Muscle of back (tissue), 3 donors: ENCODE measurements at regions not wholly inside any gene's neighbourhood (a gene's known extent, or its start where the extent isn't known, plus 50 kb on each side); places are given as distances from the start of the nearest gene placed in this dataset.

ENCODE experiments used
- DNase-seq, 3 donors: peaks; one replicate each; pipeline versions ENCODE4 v3.0.0 to v3.0.0-alpha.2; 2013

DNA sequence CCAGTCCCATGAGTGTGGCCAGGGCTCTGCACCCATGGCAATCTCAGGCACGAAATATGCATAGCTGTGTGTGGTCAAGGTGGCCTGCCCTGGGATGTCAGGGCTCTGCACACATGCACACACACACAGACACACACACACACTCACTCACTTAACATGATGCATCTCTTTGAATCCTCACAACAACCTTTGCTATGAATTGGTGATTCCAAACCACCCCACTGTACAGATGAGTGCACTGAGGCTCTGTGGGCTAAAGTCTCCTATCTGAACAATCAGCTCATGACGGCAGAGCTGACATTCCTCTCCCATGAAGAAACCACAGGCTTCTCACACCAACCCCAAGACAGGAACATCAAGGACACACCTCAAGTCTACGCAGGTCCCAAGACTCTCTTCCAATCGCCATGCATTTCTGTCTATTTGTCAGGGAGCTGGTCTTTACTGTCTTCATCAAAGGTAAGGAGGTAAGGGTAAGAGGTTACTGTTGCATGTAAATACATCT is 131.6 kb downstream of the ETS2 start:
- no peak for DNase-seq

DNA sequence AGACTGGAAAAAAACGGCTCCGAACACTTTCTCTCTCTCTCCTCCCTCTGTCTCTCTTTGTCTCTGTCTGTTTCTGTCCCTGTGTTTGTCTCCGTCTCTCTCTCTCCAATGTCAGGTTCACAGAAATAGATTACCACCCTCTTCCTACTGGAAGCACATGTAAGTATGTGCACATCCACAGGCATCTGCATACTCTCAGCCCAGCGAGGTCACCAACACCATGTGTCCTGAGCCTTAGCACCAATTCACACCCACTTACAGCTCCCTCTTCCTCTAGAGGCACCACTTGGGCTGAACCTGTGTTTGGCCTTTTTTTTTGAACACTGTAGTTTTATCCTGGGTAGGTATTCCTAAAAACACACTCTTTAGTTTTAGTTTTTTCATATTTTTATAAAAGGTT is 130.5 kb downstream of the ETS2 start:
- DNase-seq, result no peak

DNA sequence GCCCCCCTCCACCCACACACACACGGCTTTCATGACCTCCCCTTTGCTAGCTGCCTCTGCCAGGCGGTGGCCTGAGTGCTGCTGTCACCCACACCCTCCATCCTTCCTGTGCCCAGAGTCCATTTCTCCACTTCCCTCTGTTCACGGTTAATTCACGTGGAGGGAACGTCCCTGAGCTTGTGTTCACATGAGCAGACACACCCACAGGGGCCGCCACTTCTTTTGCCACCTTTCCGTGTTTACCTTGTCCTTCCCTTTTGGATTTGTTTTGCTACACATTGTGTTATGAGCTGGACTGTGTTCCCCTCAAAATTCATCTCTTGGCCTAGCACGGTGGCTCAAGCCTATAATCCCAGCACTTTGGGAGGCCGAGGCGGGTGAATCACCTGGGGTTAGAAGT is 128.0 kb downstream of the ETS2 start:
- DNase-seq, result no peak

DNA sequence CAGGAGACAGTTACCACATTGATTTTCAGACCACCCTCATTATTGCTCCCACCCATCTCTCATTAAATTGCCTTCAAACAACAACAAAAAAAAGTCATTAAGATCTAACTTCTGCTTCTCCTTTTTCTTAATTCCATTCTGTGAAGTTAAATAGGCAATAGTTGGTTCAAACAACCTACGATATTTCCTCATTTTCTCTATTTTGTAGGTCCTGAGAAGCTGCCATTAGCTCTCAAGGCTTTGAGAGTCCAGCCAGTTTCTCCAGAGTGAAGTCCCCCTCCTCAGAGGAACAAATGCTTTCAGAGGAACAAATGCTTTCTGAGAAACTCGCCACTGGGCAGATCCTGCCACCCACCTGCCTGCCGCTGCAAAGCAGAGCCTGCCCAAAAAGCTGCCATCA is 125.6 kb downstream of the ETS2 start:
- DNase-seq, result no peak

DNA sequence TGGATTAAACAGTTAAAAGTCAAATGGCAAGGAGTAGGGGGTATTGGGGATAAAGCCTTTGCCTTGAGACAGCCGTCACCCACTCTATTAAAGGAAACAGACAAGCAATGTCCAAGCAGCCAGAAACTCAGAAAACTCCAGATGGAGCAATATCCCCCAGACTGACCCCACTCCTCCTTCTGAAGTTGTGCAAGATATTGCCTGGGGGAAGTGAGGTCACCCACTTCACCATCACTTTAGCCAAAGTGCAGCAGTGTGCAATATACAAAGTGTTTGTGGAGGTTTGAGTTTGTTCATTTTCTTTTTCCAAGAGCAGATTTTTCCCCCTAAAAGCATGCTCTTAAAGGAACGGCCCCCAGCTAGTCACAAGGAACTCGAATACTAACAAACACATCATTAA is 125.1 kb downstream of the ETS2 start:
- DNase-seq, result peak in 2 of 3 donors; percentile 43 to 79

DNA sequence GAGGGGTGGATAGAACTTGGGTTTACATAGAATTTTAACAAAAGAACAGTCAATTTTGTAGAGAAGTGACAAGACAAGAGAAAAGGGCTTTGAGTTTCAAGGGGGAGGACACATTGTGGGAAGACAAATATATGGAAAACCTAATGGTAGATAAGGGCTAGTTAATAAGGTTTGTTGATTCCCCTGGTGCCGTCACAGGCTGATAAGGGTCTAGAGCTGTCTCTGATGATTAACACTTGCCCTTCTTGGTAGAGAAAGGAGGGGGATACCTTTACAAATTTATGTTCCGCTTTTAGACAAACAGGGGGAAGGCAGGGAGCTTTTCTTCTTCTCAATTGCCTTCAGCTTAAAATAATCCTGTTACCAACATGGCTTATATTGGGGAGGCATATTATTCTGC is 124.3 kb downstream of the ETS2 start:
- DNase-seq, result no peak

DNA sequence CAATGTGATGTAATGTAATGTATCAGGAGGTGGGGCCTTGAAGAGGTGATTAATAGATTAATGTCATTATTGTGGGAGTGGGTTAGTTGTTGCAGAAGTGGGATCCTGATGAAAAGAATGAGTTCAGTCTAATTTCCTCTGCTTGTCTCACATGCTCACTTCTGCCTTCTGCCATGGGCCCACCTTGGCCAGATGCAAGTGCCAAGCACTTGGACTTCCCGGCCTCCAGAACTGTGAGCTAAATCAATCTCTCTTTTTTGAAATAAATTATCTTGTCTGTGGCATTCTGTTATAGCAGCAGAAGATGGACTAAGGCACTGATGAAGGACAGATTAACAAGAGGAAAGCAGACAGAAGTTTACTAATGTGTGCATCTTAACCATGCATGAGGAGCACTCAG is 123.9 kb downstream of the ETS2 start:
- no peak for DNase-seq

DNA sequence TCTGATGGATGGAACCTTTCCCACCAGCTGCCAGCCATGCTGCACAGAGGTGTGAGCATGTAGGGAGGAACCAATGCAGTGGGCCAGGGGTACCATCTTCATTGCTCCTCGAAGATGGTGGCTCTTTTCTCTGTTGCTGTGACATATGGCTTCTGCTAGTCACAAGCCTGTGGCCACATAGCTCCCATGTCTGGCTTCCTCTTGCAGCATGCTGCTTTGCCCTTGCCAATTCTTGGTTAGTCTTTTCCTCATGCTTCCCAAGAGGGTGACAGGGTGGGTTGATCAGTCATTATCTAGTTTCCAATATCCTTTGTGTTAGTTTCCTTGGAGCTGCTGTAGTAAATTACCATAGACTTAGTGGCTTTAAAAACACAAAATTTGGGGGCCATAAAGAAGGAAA is 123.4 kb downstream of the ETS2 start:
- DNase-seq, result no peak

DNA sequence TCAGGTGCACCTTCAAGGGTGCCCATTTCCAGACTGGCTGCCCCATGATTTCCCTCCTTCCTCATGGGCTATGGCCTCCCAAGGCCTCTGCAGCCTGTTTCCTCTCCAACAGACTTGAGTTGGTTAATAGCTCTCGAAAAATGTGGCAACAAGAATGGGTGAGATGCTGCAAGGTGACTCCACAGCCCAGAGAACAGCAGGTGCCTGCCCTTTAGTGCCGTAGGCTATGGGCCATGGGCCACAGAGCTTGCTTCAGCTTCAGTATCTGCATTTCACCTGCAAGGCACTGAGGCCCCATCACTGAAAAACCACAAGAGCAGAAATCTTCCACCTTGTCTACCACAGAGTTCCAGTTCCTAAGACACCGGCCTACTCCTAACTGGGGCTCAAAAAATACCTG is 122.0 kb downstream of the ETS2 start:
- no peak for DNase-seq

DNA sequence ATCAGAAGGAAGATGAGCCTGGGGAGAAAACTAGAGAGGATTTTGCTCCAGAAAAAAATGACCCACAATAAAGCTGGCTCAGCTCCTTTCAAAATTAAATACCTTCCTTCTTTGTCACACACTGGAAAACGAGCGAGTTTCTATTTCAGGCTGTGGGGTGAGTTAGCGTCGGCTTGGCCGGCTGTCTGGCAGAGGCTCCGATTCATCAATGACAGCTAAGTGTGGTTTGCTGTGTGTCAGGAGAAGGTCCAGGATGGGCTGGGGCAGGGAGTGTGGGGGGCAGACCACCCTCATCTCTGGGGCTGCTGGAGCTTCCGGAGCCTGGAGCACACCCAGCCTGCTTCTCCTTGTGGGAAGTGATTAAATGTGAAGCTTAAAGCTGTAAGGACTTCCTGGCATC is 120.2 kb downstream of the ETS2 start:
- peak; percentile 90 to 97 (median 95) for DNase-seq

DNA sequence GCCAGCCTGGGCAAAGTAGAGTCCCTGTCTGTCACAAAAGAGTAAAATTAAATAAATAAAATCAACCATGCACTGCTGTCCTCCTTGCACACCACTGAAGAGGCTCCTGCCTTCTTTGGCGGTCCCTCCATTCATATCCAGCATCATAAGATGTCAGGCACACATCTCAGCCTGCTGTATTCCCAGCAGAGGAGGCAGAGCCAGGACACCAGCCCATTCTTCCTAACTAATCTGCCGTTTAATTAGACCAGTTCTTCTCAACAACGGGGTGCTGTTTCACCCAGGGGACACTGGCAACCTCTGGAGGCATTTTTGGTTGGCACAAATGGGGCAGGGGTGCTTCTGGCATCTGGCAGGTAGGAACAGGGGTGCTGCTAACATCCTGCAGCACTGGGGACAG is 119.7 kb downstream of the ETS2 start:
- DNase-seq, result peak in 1 of 3 donors; percentile 60

DNA sequence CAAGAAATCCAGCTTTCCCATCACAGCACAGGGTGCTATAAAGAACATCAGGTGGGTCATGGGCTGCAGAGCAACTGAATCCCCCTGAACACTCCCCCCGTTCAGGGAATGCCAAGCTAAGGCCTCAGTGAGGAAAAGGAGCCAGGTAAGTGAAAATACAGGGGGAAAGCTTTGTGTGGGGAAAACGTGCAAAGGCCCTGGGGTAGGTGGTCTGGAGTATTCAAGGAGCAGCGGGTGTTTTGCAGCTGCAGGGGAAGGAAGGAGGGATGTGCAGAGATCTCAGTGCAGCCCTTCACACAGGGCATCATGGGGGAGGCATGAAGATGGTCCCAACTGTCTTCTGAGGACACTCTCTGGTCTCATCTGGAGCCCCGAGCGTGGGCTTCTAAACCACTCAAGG is 119.2 kb downstream of the ETS2 start:
- no peak for DNase-seq

DNA sequence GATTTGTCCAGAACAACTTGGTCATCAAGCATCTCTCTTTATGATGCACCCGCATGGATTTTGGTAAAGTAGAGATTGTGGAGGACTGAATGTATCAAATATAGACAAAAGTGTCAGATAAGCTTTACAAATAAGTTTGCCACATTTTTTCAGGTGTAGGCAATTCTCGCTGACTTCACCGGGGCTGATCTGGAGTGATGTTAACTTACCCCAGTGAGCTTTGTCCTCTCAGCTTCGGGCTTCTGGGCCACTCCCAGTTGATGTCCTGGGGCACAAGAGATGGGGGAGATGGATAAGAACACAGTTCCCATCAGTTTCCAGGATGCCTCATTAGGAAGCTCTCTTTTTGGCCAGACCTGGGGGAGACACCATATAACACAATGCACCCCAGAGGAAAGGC is 117.7 kb downstream of the ETS2 start:
- DNase-seq, result no peak

DNA sequence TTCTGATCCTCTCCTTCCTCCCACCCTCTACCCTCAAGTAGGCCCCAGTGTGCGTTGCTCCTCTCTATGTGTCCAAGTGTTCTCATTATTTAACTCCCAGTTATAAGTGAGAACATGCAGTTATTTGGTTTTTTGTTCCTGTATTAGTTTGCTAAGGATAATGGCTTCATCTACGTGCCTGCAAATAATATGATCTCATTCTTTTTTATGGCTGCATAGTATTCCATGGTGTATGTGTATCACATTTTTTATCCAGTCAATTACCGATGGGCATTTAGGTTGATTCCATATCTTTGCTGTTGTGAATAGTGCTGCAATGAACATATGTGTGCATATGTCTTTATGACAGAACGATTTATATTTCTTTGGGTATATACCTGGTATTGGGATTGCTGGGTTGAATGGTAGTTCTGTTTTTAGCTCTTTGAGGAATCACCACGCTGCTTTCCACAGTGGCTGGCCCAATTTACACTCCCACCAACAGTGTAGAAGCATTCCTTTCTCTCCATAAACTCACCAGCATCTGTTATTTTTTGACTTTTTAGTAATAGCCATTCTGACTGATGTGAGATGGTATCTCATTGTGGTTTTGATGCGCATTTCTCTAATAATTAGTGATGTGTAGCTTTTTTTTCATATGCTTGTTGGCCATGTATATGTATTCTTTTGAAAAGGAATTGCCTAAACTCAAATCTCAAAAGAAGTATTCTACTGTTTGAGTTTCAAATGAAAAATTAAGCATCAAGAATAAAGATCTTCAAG is 116.9 kb downstream of the ETS2 start:
- DNase-seq, result no peak

DNA sequence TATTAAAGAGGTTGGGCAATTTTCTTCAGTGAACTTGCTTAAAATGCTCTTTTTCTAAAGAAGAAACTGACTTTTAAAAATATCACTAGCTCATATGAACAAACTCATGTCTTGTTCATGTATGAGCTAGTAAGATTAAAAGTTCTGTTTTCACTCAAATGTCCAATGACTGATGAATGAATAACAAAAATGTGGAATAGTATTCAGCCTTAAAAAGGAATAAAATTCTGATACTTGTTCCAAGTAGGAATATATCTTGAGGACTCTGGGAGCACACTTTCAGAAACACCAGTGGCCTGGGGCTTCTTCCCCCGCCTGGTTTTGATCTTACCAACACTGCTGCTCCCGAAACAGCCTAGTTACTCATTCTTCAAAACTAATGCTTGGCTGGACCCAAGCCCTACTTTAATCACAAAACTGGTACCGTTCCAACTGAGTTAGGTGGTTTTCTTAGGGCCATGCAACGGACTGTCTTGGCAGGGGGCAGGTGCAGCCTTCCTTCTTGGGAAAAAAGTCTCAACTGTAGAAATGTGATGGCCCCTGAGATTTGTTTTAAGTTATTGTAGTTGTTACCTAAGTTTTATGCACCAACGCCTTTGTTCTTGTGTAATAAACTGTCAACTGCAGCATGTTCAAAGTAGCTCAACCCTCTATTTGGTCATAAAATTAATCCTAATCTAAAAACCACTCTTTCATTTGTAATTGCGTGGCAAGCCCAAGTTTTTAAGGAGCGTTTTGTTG is 116.0 kb downstream of the ETS2 start:
- DNase-seq, result no peak

DNA sequence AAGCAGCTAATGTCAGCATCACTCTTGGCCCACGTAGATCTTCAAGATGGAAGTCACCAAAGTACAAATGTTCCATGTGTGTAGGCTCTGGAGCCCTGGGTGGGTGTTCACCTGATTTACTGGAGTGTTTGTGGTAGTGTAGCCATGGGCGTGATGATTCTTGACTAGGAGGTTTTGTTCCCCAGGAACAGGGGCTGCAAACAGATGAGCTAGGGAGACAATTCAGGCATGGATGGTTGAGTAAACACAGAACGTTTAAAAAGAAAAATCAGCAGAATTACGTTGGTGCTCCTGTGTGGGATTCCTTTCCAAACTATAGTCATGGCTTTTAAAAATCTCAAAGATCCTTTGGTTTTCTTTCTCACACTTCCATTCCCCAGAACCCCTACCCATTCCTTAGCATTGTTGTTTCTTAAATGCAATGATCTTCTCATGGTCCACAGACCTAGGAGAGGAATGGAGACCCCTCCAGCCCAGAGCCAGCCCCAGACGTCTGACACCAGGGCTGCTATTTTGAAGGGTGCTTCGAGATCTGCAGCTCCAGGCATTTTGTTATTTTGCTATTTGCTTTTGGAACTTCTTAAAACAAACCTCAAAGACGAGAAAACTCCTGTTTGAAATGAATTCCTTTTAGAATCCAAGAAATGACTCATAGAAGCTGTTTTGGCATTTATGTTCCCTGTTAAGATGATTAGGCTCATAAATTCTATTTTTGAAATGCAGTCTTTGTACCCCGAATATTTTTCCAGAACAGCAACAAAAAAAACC is 115.1 kb downstream of the ETS2 start:
- DNase-seq, result peak; percentile 58 to 80 (median 77)

DNA sequence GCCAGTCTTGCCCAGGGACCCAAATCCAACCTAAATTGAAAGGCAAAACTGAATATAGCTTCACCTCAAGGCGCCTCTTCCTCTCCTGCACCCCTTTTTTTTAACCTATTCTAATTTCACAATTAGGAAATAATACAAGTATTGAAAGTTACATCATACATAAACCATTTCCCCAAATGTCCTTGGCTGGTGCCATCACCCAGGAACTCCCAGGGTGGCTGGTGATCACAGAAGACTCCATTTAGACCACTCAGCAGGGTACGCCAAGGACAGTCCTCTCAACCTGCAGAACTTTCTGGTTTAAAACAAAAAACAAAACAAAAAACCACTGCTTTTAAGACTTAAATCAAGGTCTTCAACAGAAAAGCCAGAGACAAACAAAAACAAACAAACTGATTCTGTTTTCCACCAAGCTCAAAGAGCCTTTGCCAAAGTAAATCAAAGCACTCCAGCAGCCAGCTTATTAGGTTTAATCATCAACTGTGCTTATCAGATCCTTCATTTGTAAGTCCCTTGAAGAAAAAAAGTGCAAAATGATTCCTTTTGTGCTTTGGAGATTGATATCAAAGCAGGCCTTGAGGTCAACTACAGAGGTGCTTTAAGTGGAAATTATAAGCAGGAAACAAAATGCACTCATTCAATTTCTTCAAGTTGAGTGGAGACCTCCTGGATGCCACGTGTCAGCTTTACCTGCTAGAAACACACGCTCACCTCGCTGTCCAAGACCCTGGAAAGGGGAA is 113.0 kb downstream of the ETS2 start:
- no peak for DNase-seq

DNA sequence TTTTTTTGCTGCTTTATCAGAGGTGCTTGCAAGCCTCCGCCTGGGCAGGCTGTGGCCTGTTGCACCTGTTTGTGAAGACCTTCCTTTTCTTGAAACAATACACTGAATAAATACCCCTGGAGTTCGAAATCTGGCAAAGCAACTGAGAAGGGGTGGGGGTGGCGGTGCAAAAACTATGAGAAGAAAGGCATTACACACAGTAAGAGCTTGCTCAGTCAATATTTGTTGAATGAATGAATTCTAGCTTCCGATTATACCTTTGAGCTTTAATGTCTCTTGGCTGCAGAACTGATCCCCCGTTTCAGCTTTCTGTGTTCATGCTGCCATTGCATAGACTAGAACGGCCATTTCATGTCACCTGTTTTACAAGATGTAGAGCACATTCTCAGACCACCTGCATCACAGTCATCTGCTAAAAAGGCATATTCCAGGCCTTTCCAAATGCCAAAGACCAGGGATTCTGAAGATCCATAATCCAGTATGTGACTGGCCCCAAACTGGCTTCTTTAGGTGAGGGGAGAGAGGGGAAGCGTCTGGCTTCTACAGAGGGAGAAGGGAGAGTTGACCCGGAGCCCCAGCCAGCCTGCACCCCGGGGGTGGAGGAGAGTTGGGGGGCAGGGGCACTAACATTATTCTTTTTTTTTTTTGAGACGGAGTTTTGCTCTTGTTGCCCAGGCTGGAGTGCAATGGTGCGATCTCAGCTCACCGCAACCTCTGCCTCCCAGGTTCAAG is 111.5 kb downstream of the ETS2 start:
- no peak for DNase-seq

DNA sequence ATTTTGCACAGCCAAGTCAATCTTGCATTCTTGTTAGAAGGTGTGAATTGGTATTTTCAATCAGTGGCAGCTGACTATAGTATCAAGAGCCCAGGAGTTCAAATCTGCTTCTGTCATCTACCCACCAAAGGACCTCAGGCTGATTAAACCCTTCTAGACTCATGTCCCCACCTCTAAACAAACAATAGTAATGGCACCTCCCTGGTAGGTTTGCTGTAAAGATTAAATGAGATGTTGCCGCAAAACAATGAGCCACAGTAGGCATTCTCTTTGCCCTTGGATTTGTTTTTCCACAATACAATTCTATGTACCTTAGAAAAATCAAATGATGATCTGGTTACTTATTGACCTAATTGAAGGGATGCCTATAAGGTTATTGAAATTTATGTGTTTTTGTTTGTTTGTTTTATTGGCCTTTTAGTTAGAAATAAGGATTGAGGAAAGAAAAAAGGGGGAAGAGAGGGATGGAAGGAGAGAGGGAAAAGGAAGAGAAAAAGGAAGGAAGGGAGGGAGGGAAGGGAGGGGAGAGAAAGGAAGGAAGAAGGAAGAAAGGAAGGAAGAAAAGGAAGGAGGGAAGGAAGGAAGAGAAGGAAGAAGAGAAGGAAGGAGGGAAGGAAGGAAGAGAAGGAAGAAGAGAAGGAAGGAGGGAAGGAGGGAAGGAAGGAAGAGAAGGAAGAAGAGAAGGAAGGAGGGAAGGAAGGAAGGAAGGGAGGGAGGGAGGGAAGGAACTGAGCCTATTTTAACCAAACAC is 110.7 kb downstream of the ETS2 start:
- DNase-seq, result no peak

DNA sequence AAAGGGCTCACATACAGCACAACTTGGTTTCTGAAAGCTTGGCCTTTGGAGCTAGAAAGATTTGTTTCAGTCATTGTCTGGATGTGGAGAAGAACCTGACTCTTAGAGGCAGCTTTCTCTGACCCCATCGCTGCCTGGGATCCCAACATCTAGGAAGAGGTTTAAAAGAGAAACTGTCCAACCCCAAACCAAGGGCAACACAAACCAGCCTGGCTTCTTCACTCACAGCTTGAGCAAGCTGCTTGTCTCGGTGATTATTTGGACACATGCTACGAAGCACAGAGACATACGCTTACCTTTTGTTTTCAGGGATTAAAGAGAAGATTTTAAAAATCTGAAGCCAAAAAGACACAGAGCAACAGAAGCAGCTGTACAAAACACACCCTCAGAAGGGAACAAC is 109.8 kb downstream of the ETS2 start:
- DNase-seq, result no peak
